ENCODE measurements at regions not wholly inside any gene's neighbourhood (a gene's known extent, or its start where the extent isn't known, plus 50 kb on each side); places are given as distances from the start of the nearest gene placed in this dataset.

DNA sequence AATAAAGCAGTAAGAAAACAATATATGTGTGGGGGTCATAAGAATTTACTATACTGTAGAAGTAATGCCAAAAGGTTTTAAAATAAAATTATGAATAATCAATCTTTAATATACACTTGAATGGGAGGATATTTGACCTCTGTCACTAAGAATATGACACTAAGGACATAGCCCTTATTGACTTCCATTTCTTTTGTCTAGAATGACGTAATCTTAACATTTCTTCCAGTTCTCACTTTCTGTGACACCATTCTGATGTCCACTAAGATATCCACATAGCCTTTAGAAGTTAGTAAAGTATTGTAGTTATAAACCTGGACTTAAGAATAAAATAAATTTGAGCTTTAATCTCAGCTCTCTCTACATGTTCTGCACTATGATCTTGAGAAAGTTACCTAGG, 1050.7 kb downstream of the TLE4 start:
- TF ChIP-seq, protein P1, sequence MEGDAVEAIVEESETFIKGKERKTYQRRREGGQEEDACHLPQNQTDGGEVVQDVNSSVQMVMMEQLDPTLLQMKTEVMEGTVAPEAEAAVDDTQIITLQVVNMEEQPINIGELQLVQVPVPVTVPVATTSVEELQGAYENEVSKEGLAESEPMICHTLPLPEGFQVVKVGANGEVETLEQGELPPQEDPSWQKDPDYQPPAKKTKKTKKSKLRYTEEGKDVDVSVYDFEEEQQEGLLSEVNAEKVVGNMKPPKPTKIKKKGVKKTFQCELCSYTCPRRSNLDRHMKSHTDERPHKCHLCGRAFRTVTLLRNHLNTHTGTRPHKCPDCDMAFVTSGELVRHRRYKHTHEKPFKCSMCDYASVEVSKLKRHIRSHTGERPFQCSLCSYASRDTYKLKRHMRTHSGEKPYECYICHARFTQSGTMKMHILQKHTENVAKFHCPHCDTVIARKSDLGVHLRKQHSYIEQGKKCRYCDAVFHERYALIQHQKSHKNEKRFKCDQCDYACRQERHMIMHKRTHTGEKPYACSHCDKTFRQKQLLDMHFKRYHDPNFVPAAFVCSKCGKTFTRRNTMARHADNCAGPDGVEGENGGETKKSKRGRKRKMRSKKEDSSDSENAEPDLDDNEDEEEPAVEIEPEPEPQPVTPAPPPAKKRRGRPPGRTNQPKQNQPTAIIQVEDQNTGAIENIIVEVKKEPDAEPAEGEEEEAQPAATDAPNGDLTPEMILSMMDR (IDR thresholded peaks at IDR 0.05): no peak
- TF ChIP-seq POLR2A (IDR thresholded peaks at IDR 0.05): no peak
